NB4 (cell line): ENCODE measurements at regions not wholly inside any gene's neighbourhood (a gene's known extent, or its start where the extent isn't known, plus 50 kb on each side); places are given as distances from the start of the nearest gene placed in this dataset.

Experiments used
- MYC ChIP-seq: IDR thresholded peaks from 2 replicates; pipeline ENCODE4 v1.6.1; 2011; ENCODE audit warnings: low read depth, low read length
- POLR2A ChIP-seq: IDR thresholded peaks from 2 replicates; pipeline ENCODE4 v1.6.1; 2011; ENCODE audit warnings: mild to moderate bottlenecking; ENCODE audit not compliant: insufficient read length; ENCODE audit errors: extremely low read depth
- TF ChIP-seq, protein P1 (sequence below): IDR thresholded peaks from one replicate; pipeline ENCODE4 v1.5.1; 2012; ENCODE audit warnings: low read depth, low read length

DNA sequence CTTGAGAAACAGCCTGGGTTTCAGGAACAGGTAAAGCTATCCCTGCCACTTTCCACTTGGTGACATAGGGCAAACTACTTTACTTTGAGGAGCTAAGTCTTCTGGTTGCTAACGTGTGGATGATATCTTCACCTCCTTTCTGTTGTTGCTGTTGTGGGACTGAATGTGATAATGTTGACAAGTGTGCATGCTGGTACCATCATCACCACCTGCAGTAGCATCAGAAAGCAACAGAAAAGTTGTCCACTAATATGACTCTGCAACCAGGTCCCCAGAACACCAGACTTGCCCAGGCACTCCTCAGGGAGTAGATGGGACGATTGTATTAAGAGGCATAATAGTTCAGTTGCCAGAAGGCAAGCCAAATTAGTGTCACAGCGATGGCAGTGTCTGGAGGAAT lies 203.2 kb upstream of the MCTP2 start:
- no peak for TF ChIP-seq POLR2A
- TF ChIP-seq, protein P1, sequence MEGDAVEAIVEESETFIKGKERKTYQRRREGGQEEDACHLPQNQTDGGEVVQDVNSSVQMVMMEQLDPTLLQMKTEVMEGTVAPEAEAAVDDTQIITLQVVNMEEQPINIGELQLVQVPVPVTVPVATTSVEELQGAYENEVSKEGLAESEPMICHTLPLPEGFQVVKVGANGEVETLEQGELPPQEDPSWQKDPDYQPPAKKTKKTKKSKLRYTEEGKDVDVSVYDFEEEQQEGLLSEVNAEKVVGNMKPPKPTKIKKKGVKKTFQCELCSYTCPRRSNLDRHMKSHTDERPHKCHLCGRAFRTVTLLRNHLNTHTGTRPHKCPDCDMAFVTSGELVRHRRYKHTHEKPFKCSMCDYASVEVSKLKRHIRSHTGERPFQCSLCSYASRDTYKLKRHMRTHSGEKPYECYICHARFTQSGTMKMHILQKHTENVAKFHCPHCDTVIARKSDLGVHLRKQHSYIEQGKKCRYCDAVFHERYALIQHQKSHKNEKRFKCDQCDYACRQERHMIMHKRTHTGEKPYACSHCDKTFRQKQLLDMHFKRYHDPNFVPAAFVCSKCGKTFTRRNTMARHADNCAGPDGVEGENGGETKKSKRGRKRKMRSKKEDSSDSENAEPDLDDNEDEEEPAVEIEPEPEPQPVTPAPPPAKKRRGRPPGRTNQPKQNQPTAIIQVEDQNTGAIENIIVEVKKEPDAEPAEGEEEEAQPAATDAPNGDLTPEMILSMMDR, result no peak
- TF ChIP-seq MYC, result no peak
